Right lobe of liver (tissue), 6 donors: ENCODE measurements at regions not wholly inside any gene's neighbourhood (a gene's known extent, or its start where the extent isn't known, plus 50 kb on each side); places are given as distances from the start of the nearest gene placed in this dataset.

Source experiments
- ATAC-seq, 4 donors: fragments of 200-7000 bp; cut with Tn5 transposase; one replicate each; pipeline ENCODE4 v1.9.1; 2020; ENCODE audit warnings: mild to moderate bottlenecking in 4 of 4, moderate library complexity in 4 of 4
- DNase-seq, 3 donors: peaks; one replicate each; pipeline ENCODE4 v3.0.0-alpha.2; 2020
- H3K27ac ChIP-seq, 3 donors: fragments of 200-600 bp; one replicate each; pipeline ENCODE4 v1.8.0; 2022
- H3K27me3 ChIP-seq, 2 donors: fragments of 200-600 bp; one replicate each; pipeline ENCODE4 v1.8.0; 2022
- H3K36me3 ChIP-seq, 4 donors: fragments of 200-600 bp; sonication (generic) in 1 of 4; one replicate each; pipeline versions ENCODE4 v1.5.1 to v1.8.0; 2017 to 2022; ENCODE audit warnings: control low read depth in 1 of 4
- H3K4me1 ChIP-seq, 4 donors: fragments of 200-600 bp; sonication (generic) in 1 of 4; one replicate each; pipeline versions ENCODE4 v1.5.1 to v1.8.0; 2017 to 2022; ENCODE audit warnings: control low read depth in 1 of 4
- H3K4me3 ChIP-seq, 3 donors: fragments of 200-600 bp; one replicate each; pipeline ENCODE4 v1.8.0; 2022
- H3K9me3 ChIP-seq, 4 donors: fragments of 200-600 bp; sonication (generic) in 1 of 4; one replicate each; pipeline versions ENCODE4 v1.5.1 to v1.8.0; 2017 to 2022; ENCODE audit warnings: control low read depth in 1 of 4
- POLR2A ChIP-seq: fragments of 450-650 bp; IDR thresholded peaks from one replicate; pipeline ENCODE4 v1.6.1; 2017; ENCODE audit warnings: antibody characterized with exemption, mild to moderate bottlenecking
- WGBS: methylation state at CpG from one replicate; pipeline ENCODE4 v1.1.6; 2018; ENCODE audit warnings: low coverage, low lambda C conversion rate; ENCODE audit not compliant: insufficient coverage; ENCODE audit errors: missing lambda C conversion rate; 5-methylcytosine and 5-hydroxymethylcytosine counted together
- intact Hi-C, 2 donors: fragments of 100-400 bp; cut with DNase I; formaldehyde crosslinking; loops; one replicate each; pipeline versions ENCODE4 v1.11.2 to v1.14.1; 2022
- TF ChIP-seq, protein P1 (sequence below), 4 donors: fragments of 200-600 bp in 3 of 4; fragments of 450-650 bp in 1 of 4; IDR thresholded peaks; one replicate each; pipeline versions ENCODE4 v1.5.1 to v1.8.0; 2016 to 2022; ENCODE audit warnings: antibody characterized with exemption in 4 of 4, mild to moderate bottlenecking in 2 of 4
- donor health status: DM: no; HTN: yes; CAD: no.
- donor health status: DM: no; HTN: no; CAD: no.
- donor health status: DM: no; HTN: no; CAD: no.
- donor health status: DM: no; HTN: yes; CAD: no.
- donor health status: DM: no; HTN: yes; CAD: no.

DNA sequence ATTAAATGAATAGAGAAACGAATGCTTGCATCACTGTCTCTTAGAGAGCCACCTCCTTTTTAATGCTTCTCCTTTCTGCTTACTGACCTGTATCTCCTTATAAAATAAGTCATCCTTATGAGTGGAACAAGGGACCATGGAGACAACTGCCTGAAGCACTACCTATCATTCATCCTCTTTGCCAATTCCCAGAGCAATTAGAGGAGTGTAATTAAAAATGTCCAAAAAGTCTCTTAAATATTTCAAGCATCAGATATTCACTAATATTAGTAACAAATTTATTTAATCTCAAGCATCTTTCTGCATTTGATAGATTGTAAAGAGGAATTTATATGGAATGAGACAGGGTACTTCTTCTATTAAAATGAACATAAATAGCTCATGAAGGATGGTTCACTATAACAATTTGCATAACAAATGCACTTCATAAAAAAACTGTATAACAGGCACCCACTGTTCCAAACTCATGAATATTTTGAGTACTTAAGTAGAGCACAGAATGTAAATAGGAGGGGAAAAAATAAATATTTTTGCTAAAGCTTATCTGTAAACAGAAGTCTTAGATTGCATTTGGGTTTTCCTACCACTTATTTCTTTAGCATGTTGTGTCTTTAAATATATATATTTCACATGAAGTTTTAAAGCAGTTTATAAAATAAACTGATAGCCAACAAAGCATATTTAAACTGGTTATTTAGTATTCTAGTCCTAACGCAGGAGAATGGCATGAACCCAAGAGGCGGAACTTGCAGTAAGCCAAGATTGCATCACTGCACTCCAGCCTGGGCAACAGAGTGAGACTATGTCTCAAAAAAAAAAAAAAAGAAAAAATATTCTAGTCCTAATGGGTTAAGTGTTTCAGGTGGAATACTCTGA is 269.3 kb downstream of the TBL1XR1 start:
- Histone ChIP-seq H3K36me3 (no peaks in the 10 kb centered on the region), H3K27ac (peak overlapping the region; percentile 34 to 76 (median 46)), H3K4me1 (peaks cover 0 to 41% (median 8%) of the 10 kb centered on the region in 4 donors), H3K4me3 (peak overlapping the region in 1 of 3 donors; percentile 13), H3K27me3 (no peaks in the 10 kb centered on the region), H3K9me3 (no peaks in the 10 kb centered on the region)
- intact Hi-C loops = no loop called here
- DNase-seq (peak; percentile 42 to 72 (median 63)), ATAC-seq (peak; percentile 48 to 69 (median 62))
- no peak for TF ChIP-seq POLR2A
- TF ChIP-seq, protein P1, sequence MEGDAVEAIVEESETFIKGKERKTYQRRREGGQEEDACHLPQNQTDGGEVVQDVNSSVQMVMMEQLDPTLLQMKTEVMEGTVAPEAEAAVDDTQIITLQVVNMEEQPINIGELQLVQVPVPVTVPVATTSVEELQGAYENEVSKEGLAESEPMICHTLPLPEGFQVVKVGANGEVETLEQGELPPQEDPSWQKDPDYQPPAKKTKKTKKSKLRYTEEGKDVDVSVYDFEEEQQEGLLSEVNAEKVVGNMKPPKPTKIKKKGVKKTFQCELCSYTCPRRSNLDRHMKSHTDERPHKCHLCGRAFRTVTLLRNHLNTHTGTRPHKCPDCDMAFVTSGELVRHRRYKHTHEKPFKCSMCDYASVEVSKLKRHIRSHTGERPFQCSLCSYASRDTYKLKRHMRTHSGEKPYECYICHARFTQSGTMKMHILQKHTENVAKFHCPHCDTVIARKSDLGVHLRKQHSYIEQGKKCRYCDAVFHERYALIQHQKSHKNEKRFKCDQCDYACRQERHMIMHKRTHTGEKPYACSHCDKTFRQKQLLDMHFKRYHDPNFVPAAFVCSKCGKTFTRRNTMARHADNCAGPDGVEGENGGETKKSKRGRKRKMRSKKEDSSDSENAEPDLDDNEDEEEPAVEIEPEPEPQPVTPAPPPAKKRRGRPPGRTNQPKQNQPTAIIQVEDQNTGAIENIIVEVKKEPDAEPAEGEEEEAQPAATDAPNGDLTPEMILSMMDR (IDR thresholded peaks at IDR 0.05) = no peak
- 24% methylated on average over 3 of the region's 3 CpGs for WGBS

DNA sequence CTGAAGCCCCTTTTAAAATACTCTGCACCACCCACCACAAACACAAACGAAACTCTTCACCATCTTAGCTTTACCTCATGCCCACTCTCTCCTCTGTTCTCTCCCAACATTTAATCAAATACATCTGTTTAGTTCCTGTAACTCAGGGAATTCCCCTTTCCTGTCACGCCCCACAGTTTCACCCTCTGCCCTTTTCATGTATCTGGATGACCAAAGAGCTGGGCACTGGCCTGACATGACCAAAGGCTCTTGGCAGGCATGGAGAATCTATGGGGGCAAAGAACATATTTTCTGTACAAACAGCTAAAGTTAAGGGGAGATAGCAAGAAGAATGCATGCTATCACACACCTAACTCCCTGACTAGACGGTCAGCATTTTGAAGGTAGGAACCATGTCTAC is 270.0 kb downstream of the TBL1XR1 start:
- Histone ChIP-seq H3K4me1 (peaks cover 0 to 35% (median 8%) of the 10 kb centered on the region in 4 donors), H3K9me3 (no peaks in the 10 kb centered on the region), H3K36me3 (no peaks in the 10 kb centered on the region), H3K27me3 (no peaks in the 10 kb centered on the region), H3K4me3 (peak overlapping the region in 1 of 3 donors; percentile 13), H3K27ac (peak overlapping the region; percentile 46 to 76 (median 56))
- peak; percentile 90 to 97 (median 94) for ATAC-seq
- no peak for TF ChIP-seq POLR2A
- TF ChIP-seq, protein P1 (IDR thresholded peaks at IDR 0.05) = no peak
- intact Hi-C loops = no loop called here
- DNase-seq = peak; percentile 61 to 88 (median 72)
- 11% methylated on average over 3 of the region's 3 CpGs for WGBS

DNA sequence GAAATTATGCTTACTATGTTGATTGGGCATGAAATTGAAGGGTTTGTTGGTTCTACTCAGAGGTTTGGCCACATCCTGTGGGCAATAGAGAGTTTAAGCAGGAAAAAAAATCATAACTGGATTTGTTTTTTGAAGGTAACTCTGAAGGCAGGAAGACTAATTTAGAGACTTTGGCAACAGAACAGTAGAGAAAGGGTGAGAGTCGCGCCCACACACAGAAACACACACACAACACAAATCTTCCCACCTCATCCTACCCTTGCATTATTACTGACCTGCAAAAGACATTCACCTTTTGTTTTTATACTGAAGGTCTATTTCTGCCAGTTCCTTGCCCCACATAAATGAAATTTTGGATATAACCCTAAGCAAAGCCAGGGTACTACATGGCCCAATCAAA is 270.6 kb downstream of the TBL1XR1 start:
- intact Hi-C loops = no loop called here
- Histone ChIP-seq H3K4me1 (peaks cover 0 to 32% (median 8%) of the 10 kb centered on the region in 4 donors), H3K27me3 (no peaks in the 10 kb centered on the region), H3K4me3 (no peak overlapping the region), H3K9me3 (no peaks in the 10 kb centered on the region), H3K36me3 (no peaks in the 10 kb centered on the region), H3K27ac (peak overlapping the region; percentile 33 to 76 (median 56))
- DNase-seq (no peak), ATAC-seq (peak in 1 of 4 donors; percentile 12)
- whole genome bisulfite sequencing = 75% methylated on average over 2 of the region's 2 CpGs
- TF ChIP-seq POLR2A = no peak
- TF ChIP-seq, protein P1 (IDR thresholded peaks at IDR 0.05) = no peak

DNA sequence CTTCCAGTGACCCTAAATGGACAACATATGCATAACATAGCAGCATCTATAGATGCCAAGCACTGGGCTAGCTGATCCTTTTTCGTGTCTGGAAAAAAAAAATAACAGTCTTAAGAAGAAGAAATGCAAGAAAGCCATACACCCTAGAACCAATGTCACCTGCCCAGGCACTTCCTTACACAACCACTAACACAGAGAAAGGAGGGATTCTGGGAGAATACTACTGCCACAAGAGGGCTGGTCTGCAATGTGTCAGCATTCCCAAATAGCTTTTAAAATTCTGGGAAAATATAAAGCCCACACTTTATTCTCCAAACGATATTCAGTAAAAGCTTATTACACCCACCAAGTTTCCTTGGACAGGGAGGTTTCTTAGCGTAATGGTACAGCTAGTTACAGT is 271.2 kb downstream of the TBL1XR1 start:
- H3K4me1 ChIP-seq = peaks cover 0 to 38% (median 8%) of the 10 kb centered on the region in 4 donors
- no peaks in the 10 kb centered on the region for H3K9me3 ChIP-seq
- no peaks in the 10 kb centered on the region for H3K36me3 ChIP-seq
- no peak for DNase-seq
- peak in 1 of 4 donors; percentile 20 for ATAC-seq
- intact Hi-C loops = no loop called here
- no peak overlapping the region for H3K4me3 ChIP-seq
- no peak for TF ChIP-seq POLR2A
- TF ChIP-seq, protein P1 (IDR thresholded peaks at IDR 0.05) = peak in 1 of 4 donors; percentile 11
- H3K27ac ChIP-seq = peak overlapping the region; percentile 33 to 76 (median 56)
- WGBS = 47% methylated on average over 3 of the region's 3 CpGs
- H3K27me3 ChIP-seq = no peaks in the 10 kb centered on the region
